Activated effector memory CD4-positive, alpha-beta T cell treated with anti-CD3 and anti-CD28 coated beads, Interleukin-2, amount 50 U/mL, for 16 hours (primary cell): ENCODE measurements at regions not wholly inside any gene's neighbourhood (a gene's known extent, or its start where the extent isn't known, plus 50 kb on each side); places are given as distances from the start of the nearest gene placed in this dataset.
"Not testable (repeated sequence)": the region's sequence is repeated elsewhere in the genome, so short reads cannot be mapped to it uniquely, and the experiment has no call there.

Source experiments
- DNase-seq: peaks from one replicate; pipeline ENCODE4 v3.0.0-alpha.2; 2020

GRCh38 chr11:22078063-22078462 lies 114.8 kb upstream of the ANO5 start:
- DNase-seq = no peak

GRCh38 chr11:22079133-22079872 lies 113.6 kb upstream of the ANO5 start:
- no peak for DNase-seq

- DNase-seq = no peak
Observed at GRCh38 chr11:22082178-22082577, 110.7 kb upstream of the ANO5 start.

GRCh38 chr11:22082788-22083187 lies 110.1 kb upstream of the ANO5 start:
- no peak for DNase-seq

GRCh38 chr11:22084056-22084455 lies 108.8 kb upstream of the ANO5 start:
- DNase-seq = no peak

GRCh38 chr11:22084564-22084963 lies 108.3 kb upstream of the ANO5 start:
- no peak for DNase-seq

GRCh38 chr11:22089609-22090008 lies 103.3 kb upstream of the ANO5 start:
- DNase-seq = no peak

- DNase-seq = no peak
Observed at GRCh38 chr11:22106566-22106965, 86.3 kb upstream of the ANO5 start.

GRCh38 chr11:22115470-22116029 lies 77.3 kb upstream of the ANO5 start:
- no peak for DNase-seq

GRCh38 chr11:22127981-22128380 lies 64.9 kb upstream of the ANO5 start:
- DNase-seq = not testable (repeated sequence)

GRCh38 chr11:22130462-22131053 lies 62.3 kb upstream of the ANO5 start:
- DNase-seq = no peak

- DNase-seq = no peak
Observed at GRCh38 chr11:22133776-22134175, 59.1 kb upstream of the ANO5 start.

- no peak for DNase-seq
Observed at GRCh38 chr11:22138264-22138663, 54.6 kb upstream of the ANO5 start.
